Body of pancreas (tissue), 4 donors: ENCODE measurements at regions not wholly inside any gene's neighbourhood (a gene's known extent, or its start where the extent isn't known, plus 50 kb on each side); places are given as distances from the start of the nearest gene placed in this dataset.

Experiments used
- CTCF ChIP-seq, 7 experiments: fragments of 450-650 bp in 4 of 7; fragments of 200-600 bp in 3 of 7; sonication (generic) in 3 of 7; IDR thresholded peaks; one replicate each; pipeline ENCODE4 v1.5.1; 2016 to 2019; ENCODE audit warnings: antibody characterized with exemption in 7 of 7
- POLR2A ChIP-seq, 3 donors: fragments of 450-650 bp; IDR thresholded peaks; one replicate each; pipeline ENCODE4 v1.6.1; 2016; ENCODE audit warnings: antibody characterized with exemption in 3 of 3, mild to moderate bottlenecking in 2 of 3

- TF ChIP-seq POLR2A (IDR thresholded peaks at IDR 0.05): no peak
- TF ChIP-seq CTCF (IDR thresholded peaks at IDR 0.05): no peak
Measured at GRCh38 chr14:97791072-97791471, 993.9 kb downstream of the VRK1 start.
